Hepatocyte (in vitro differentiated cells): ENCODE measurements at regions not wholly inside any gene's neighbourhood (a gene's known extent, or its start where the extent isn't known, plus 50 kb on each side); places are given as distances from the start of the nearest gene placed in this dataset.
A peak's percentile ranks its signal among the peaks of the same experiment; 100 is the strongest.

Experiments used
- DNase-seq: peaks from one replicate; pipeline ENCODE4 v3.0.0-alpha.2; 2016; ENCODE audit warnings: low spot score
- H2AFZ ChIP-seq: fragments of 200-600 bp; sonication (generic); 2 replicates; pipeline ENCODE4 v1.6.0; 2016; ENCODE audit warnings: antibody characterized with exemption, mild to moderate bottlenecking
- H3K27ac ChIP-seq: fragments of 200-600 bp; sonication (generic); 2 replicates; pipeline ENCODE4 v1.5.1; 2016; ENCODE audit warnings: mild to moderate bottlenecking
- H3K27me3 ChIP-seq: fragments of 200-600 bp; sonication (generic); 2 replicates; pipeline ENCODE4 v1.6.1; 2016
- H3K36me3 ChIP-seq: fragments of 200-600 bp; sonication (generic); replicated peaks from 2 replicates; pipeline ENCODE4 v1.5.1; 2016; ENCODE audit warnings: low read depth; ENCODE audit not compliant: insufficient read depth
- H3K4me1 ChIP-seq: fragments of 200-600 bp; sonication (generic); 2 replicates; pipeline ENCODE4 v1.5.1; 2016; ENCODE audit warnings: mild to moderate bottlenecking, moderate library complexity; ENCODE audit not compliant: insufficient read depth
- H3K4me2 ChIP-seq: fragments of 200-600 bp; sonication (generic); 2 replicates; pipeline ENCODE4 v1.6.0; 2016
- H3K4me3 ChIP-seq: fragments of 200-600 bp; sonication (generic); 2 replicates; pipeline ENCODE4 v1.5.1; 2016; ENCODE audit warnings: mild to moderate bottlenecking
- H3K79me2 ChIP-seq: fragments of 200-600 bp; sonication (generic); 2 replicates; pipeline ENCODE4 v1.6.0; 2017; ENCODE audit warnings: mild to moderate bottlenecking
- H3K9me2 ChIP-seq: fragments of 200-600 bp; sonication (generic); replicated peaks from 2 replicates; pipeline ENCODE4 v1.6.0; 2017; ENCODE audit warnings: mild to moderate bottlenecking; ENCODE audit not compliant: insufficient read depth
- H3K9me3 ChIP-seq: fragments of 200-600 bp; sonication (generic); 2 replicates; pipeline ENCODE4 v1.5.1; 2016; ENCODE audit warnings: low read depth, mild to moderate bottlenecking
- H4K20me1 ChIP-seq: fragments of 200-600 bp; sonication (generic); 2 replicates; pipeline ENCODE4 v1.6.0; 2016; ENCODE audit warnings: mild to moderate bottlenecking; ENCODE audit not compliant: insufficient read depth, poor library complexity, severe bottlenecking
- EZH2 ChIP-seq: fragments of 200-600 bp; sonication (generic); IDR thresholded peaks from 2 replicates; pipeline ENCODE4 v1.6.1; 2016; ENCODE audit warnings: antibody characterized with exemption, mild to moderate bottlenecking, borderline replicate concordance
- EZH2phosphoT487 ChIP-seq: fragments of 200-600 bp; sonication (generic); IDR thresholded peaks from one replicate; pipeline ENCODE4 v1.6.1; 2018; ENCODE audit warnings: antibody characterized with exemption, mild to moderate bottlenecking, low read depth, moderate library complexity; ENCODE audit not compliant: unreplicated experiment, severe bottlenecking
- WGBS: methylation state at CpG from one replicate; pipeline ENCODE4 v1.1.6; 2016; ENCODE audit warnings: low lambda C conversion rate; ENCODE audit errors: missing lambda C conversion rate; 5-methylcytosine and 5-hydroxymethylcytosine counted together
- TF ChIP-seq, protein P1 (sequence below): fragments of 200-600 bp; sonication (generic); IDR thresholded peaks from 2 replicates; pipeline ENCODE4 v1.5.1; 2016; ENCODE audit warnings: antibody characterized with exemption, mild to moderate bottlenecking; ENCODE audit not compliant: poor library complexity

DNA sequence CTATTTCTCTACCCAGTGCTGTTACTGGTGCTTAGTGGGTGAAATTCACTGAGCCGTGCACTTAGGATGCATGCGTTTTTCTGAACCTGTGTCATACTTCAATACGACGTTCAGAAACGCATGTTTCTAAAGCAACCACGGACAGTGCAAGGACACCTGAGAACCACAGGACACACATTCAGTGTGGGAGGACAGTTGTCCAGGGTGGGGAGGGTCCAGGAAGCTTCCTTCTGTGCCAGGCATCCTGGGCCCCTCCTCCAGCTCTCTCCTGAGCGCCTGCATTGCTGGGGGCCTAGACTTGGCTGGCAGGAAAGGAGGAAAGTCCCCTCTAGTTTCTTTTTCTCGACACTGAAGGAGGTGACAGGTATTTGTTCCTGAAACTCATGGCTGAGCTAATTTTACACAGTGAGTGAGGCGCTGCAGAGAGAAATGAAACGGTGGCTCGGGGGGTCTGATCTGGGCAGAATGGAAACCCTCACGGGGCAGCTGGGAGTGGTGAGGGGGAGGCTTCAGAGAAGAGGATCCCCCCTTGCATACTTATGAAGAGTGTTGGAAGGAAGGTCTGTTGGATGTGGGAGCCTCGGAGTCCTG, 89.9 kb downstream of the IRF8 start:
- Histone ChIP-seq H3K79me2 (no peaks in the 10 kb centered on the region), H2AFZ (no peak overlapping the region), H3K4me1 (peaks cover 18% of the 10 kb centered on the region), H3K27ac (no peak overlapping the region), H3K4me2 (no peak overlapping the region), H3K4me3 (no peak overlapping the region), H3K36me3 (no peaks in the 10 kb centered on the region), H4K20me1 (no peaks in the 10 kb centered on the region), H3K27me3 (no peaks in the 10 kb centered on the region), H3K9me3 (no peaks in the 10 kb centered on the region), H3K9me2 (no peaks in the 10 kb centered on the region)
- TF ChIP-seq, protein P1, sequence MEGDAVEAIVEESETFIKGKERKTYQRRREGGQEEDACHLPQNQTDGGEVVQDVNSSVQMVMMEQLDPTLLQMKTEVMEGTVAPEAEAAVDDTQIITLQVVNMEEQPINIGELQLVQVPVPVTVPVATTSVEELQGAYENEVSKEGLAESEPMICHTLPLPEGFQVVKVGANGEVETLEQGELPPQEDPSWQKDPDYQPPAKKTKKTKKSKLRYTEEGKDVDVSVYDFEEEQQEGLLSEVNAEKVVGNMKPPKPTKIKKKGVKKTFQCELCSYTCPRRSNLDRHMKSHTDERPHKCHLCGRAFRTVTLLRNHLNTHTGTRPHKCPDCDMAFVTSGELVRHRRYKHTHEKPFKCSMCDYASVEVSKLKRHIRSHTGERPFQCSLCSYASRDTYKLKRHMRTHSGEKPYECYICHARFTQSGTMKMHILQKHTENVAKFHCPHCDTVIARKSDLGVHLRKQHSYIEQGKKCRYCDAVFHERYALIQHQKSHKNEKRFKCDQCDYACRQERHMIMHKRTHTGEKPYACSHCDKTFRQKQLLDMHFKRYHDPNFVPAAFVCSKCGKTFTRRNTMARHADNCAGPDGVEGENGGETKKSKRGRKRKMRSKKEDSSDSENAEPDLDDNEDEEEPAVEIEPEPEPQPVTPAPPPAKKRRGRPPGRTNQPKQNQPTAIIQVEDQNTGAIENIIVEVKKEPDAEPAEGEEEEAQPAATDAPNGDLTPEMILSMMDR: no peak
- TF ChIP-seq EZH2 (no peak), EZH2phosphoT487 (no peak)
- no peak for DNase-seq
- 82% methylated on average over 13 of the region's 13 CpGs for WGBS

GRCh38 chr16:85989376-85989775, 90.4 kb downstream of the IRF8 start:
- H4K20me1 ChIP-seq: no peaks in the 10 kb centered on the region
- no peaks in the 10 kb centered on the region for H3K9me2 ChIP-seq
- H3K4me1 ChIP-seq: peaks cover 18% of the 10 kb centered on the region
- H3K27ac ChIP-seq: no peak overlapping the region
- no peak overlapping the region for H3K4me2 ChIP-seq
- no peak for DNase-seq
- H3K79me2 ChIP-seq: no peaks in the 10 kb centered on the region
- no peak overlapping the region for H2AFZ ChIP-seq
- H3K4me3 ChIP-seq: no peak overlapping the region
- no peaks in the 10 kb centered on the region for H3K27me3 ChIP-seq
- no peaks in the 10 kb centered on the region for H3K36me3 ChIP-seq
- TF ChIP-seq EZH2 (no peak), EZH2phosphoT487 (no peak)
- TF ChIP-seq, protein P1: no peak
- H3K9me3 ChIP-seq: no peaks in the 10 kb centered on the region
- 86% methylated on average over 5 of the region's 5 CpGs for WGBS

DNA sequence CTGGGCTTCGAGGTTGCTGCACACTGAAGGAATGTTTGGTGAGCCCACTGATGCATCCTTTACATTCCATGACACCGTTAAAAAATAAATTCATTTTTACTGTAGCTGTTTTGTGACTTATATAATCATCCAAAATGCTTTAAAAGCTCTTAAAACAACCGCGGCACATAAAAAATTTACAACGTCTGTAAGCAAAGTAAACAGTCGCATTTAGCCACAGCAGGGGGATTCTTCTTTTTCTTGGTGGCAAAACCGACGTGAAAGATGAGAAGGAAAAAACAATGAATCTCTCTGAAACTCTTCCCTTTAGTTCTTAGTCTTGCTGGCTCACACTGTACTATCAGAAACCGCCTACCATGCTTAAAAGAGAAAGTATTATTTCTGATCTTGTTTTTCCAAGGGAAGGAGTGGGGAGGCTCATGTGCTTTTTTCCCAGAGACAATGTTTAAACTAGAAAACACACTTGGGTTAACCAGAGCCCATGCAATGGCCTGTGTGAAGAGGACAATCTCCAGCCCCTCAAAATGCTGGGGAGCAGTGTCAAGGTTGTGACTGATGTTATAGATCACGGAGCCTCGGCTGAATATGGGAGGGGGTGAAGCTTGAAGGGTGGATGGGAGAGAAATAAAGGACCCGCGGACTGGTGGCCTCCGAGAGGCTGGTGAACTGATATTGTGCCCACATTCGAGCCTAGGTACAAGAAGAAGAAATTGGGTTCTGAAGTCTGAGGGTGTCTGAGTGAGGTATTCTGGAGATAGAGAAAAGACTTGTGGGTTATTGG, 91.1 kb downstream of the IRF8 start:
- TF ChIP-seq EZH2phosphoT487 (no peak), EZH2 (no peak)
- 49% methylated on average over 15 of the region's 15 CpGs for WGBS
- no peaks in the 10 kb centered on the region for H3K9me3 ChIP-seq

GRCh38 chr16:85990861-85991301, 91.9 kb downstream of the IRF8 start:
- no peak for TF ChIP-seq EZH2phosphoT487
- TF ChIP-seq, protein P1: no peak
- no peak for TF ChIP-seq EZH2
- no peaks in the 10 kb centered on the region for H3K27me3 ChIP-seq
- H3K27ac ChIP-seq: no peak overlapping the region
- H3K4me3 ChIP-seq: no peak overlapping the region
- no peaks in the 10 kb centered on the region for H4K20me1 ChIP-seq
- no peaks in the 10 kb centered on the region for H3K9me3 ChIP-seq
- no peaks in the 10 kb centered on the region for H3K9me2 ChIP-seq
- DNase-seq: no peak
- H3K4me1 ChIP-seq: peaks cover 11% of the 10 kb centered on the region
- H2AFZ ChIP-seq: no peak overlapping the region
- WGBS: 96% methylated on average over 12 of the region's 12 CpGs
- H3K4me2 ChIP-seq: no peak overlapping the region
- no peaks in the 10 kb centered on the region for H3K79me2 ChIP-seq
- H3K36me3 ChIP-seq: no peaks in the 10 kb centered on the region

More for the DNA sequence above, 91.1 kb downstream of the IRF8 start:
- Histone ChIP-seq H3K27ac (peak overlapping the region; percentile 67), H3K9me2 (no peaks in the 10 kb centered on the region), H3K27me3 (no peaks in the 10 kb centered on the region), H3K36me3 (no peaks in the 10 kb centered on the region), H3K4me2 (peak overlapping the region; percentile 18), H3K4me1 (peaks cover 14% of the 10 kb centered on the region), H4K20me1 (no peaks in the 10 kb centered on the region), H3K79me2 (no peaks in the 10 kb centered on the region), H3K4me3 (no peak overlapping the region), H2AFZ (no peak overlapping the region)
- DNase-seq: peak; percentile 26
